HepG2 (cell line): ENCODE measurements at regions not wholly inside any gene's neighbourhood (a gene's known extent, or its start where the extent isn't known, plus 50 kb on each side); places are given as distances from the start of the nearest gene placed in this dataset.

ENCODE experiments used
- ATF1 ChIP-seq: IDR thresholded peaks from 2 replicates; pipeline ENCODE4 v1.6.1; 2016; ENCODE audit warnings: mild to moderate bottlenecking, control low read depth
- ATF5 ChIP-seq: sonication (generic); formaldehyde crosslinking; IDR thresholded peaks from 2 replicates; pipeline ENCODE4 v1.4.0; 2020; ENCODE audit warnings: mild to moderate bottlenecking, low read depth, missing genetic modification reagents
- FOXC1 ChIP-seq: sonication (generic); formaldehyde crosslinking; IDR thresholded peaks from 2 replicates; pipeline ENCODE4 v1.8.0; 2022; ENCODE audit warnings: mild to moderate bottlenecking, missing genetic modification reagents, borderline replicate concordance
- FOXP1 ChIP-seq, 2 experiments: fragments of 450-650 bp in 1 of 2; IDR thresholded peaks; 2 replicates each; pipeline ENCODE4 v1.6.1; 2017 to 2018; ENCODE audit warnings: antibody characterized with exemption in 1 of 2
- GLMP ChIP-seq: sonication (generic); formaldehyde crosslinking; IDR thresholded peaks from 2 replicates; pipeline ENCODE4 v1.9.0; 2021; ENCODE audit warnings: missing genetic modification reagents, mild to moderate bottlenecking, borderline replicate concordance
- HNF1B ChIP-seq: sonication (generic); formaldehyde crosslinking; IDR thresholded peaks from 2 replicates; pipeline ENCODE4 v1.5.1; 2020; ENCODE audit warnings: mild to moderate bottlenecking, moderate library complexity, missing genetic modification reagents
- HNF4A ChIP-seq: sonication (generic); formaldehyde crosslinking; IDR thresholded peaks from 2 replicates; pipeline ENCODE4 v1.4.0; 2020; ENCODE audit warnings: missing genetic modification reagents
- HNF4G ChIP-seq, 2 experiments: sonication (generic) in 1 of 2; formaldehyde crosslinking in 1 of 2; IDR thresholded peaks; 2 replicates each; pipeline versions ENCODE4 v1.4.0 to v1.6.1; 2011 to 2020; ENCODE audit warnings: borderline replicate concordance in 2 of 2, low read depth in 2 of 2, mild to moderate bottlenecking in 2 of 2, low read length in 1 of 2, missing genetic modification reagents in 1 of 2, moderate library complexity in 1 of 2
- SNAI1 ChIP-seq: sonication (generic); formaldehyde crosslinking; IDR thresholded peaks from 2 replicates; pipeline ENCODE4 v1.5.0; 2020; ENCODE audit warnings: mild to moderate bottlenecking, missing genetic modification reagents, borderline replicate concordance
- SOX5 ChIP-seq: IDR thresholded peaks from 2 replicates; pipeline ENCODE4 v1.6.1; 2016; ENCODE audit warnings: borderline replicate concordance
- SRF ChIP-seq: IDR thresholded peaks from 2 replicates; pipeline ENCODE4 v1.6.1; 2011; ENCODE audit warnings: mild to moderate bottlenecking, low read depth, low read length, moderate library complexity
- TRIM24 ChIP-seq: sonication (generic); formaldehyde crosslinking; IDR thresholded peaks from 2 replicates; pipeline ENCODE4 v1.8.0; 2022; ENCODE audit warnings: mild to moderate bottlenecking, missing genetic modification reagents
- ZC3H4 ChIP-seq: sonication (generic); formaldehyde crosslinking; IDR thresholded peaks from 2 replicates; pipeline ENCODE4 v1.4.0; 2020; ENCODE audit warnings: missing genetic modification reagents, borderline replicate concordance
- ZNF256 ChIP-seq: sonication (generic); formaldehyde crosslinking; conservative IDR thresholded peaks from 2 replicates; pipeline ENCODE4 v1.4.0; 2020; ENCODE audit warnings: missing genetic modification reagents
- TF ChIP-seq, protein P1 (sequence below): sonication (generic); formaldehyde crosslinking; IDR thresholded peaks from 2 replicates; pipeline ENCODE4 v1.4.0; 2020; ENCODE audit warnings: mild to moderate bottlenecking, missing genetic modification reagents, borderline replicate concordance
- TF ChIP-seq, protein P2 (sequence below): sonication (generic); formaldehyde crosslinking; IDR thresholded peaks from 2 replicates; pipeline ENCODE4 v1.8.0; 2022; ENCODE audit warnings: mild to moderate bottlenecking, missing genetic modification reagents; ENCODE audit not compliant: insufficient replicate concordance
- TF ChIP-seq, protein P3 (sequence below), 2 experiments: sonication (generic) in 1 of 2; formaldehyde crosslinking in 1 of 2; IDR thresholded peaks; 2 replicates each; pipeline versions ENCODE4 v1.5.1 to v1.6.1; 2011 to 2020; ENCODE audit warnings: borderline replicate concordance in 1 of 2, low read depth in 1 of 2, low read length in 1 of 2, mild to moderate bottlenecking in 1 of 2, missing genetic modification reagents in 1 of 2, moderate library complexity in 1 of 2

DNA sequence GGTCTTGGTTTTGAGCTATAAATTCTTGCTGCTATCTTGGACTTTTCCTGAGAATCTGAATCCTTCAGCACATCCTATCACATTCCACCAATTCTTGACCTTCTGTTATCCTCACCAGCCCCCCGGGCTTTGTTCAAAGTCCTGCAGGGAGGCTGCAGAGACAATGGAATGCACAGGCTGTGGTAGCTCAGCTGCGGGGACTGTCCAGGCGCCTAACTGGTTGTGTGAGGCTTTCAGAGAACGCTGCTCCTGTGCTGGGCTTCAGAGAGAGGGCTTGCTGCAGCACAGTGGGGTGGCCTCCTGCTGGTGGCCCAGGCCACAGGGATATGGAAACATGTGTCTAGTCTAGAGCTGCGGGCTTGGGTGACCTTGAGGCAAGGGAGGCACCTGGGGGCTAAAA, 196.3 kb upstream of the GATB start (continued):
- TF ChIP-seq TRIM24 (CRISPR knock-in tag) (no peak), ATF5 (no peak), GLMP (CRISPR knock-in tag) (no peak), FOXP1 (IDR thresholded peaks at IDR 0.05) (no peak), FOXP1 (CRISPR knock-in tag; IDR thresholded peaks at IDR 0.05) (no peak), FOXC1 (CRISPR knock-in tag) (no peak), SNAI1 (no peak), HNF4A (CRISPR knock-in tag) (peak; percentile 59), ATF1 (CRISPR knock-in tag) (no peak), ZC3H4 (CRISPR knock-in tag) (no peak), SOX5 (peak; percentile 36; the same call in 1 of the 2 replicates), SRF (no peak), ZNF256 (no peak), HNF1B (CRISPR knock-in tag) (no peak), HNF4G (IDR thresholded peaks at IDR 0.05; ENCODE audit: borderline replicate concordance, low read depth, low read length) (no peak), HNF4G (CRISPR knock-in tag; IDR thresholded peaks at IDR 0.05; ENCODE audit: borderline replicate concordance, low read depth) (no peak)
- TF ChIP-seq, protein P1, sequence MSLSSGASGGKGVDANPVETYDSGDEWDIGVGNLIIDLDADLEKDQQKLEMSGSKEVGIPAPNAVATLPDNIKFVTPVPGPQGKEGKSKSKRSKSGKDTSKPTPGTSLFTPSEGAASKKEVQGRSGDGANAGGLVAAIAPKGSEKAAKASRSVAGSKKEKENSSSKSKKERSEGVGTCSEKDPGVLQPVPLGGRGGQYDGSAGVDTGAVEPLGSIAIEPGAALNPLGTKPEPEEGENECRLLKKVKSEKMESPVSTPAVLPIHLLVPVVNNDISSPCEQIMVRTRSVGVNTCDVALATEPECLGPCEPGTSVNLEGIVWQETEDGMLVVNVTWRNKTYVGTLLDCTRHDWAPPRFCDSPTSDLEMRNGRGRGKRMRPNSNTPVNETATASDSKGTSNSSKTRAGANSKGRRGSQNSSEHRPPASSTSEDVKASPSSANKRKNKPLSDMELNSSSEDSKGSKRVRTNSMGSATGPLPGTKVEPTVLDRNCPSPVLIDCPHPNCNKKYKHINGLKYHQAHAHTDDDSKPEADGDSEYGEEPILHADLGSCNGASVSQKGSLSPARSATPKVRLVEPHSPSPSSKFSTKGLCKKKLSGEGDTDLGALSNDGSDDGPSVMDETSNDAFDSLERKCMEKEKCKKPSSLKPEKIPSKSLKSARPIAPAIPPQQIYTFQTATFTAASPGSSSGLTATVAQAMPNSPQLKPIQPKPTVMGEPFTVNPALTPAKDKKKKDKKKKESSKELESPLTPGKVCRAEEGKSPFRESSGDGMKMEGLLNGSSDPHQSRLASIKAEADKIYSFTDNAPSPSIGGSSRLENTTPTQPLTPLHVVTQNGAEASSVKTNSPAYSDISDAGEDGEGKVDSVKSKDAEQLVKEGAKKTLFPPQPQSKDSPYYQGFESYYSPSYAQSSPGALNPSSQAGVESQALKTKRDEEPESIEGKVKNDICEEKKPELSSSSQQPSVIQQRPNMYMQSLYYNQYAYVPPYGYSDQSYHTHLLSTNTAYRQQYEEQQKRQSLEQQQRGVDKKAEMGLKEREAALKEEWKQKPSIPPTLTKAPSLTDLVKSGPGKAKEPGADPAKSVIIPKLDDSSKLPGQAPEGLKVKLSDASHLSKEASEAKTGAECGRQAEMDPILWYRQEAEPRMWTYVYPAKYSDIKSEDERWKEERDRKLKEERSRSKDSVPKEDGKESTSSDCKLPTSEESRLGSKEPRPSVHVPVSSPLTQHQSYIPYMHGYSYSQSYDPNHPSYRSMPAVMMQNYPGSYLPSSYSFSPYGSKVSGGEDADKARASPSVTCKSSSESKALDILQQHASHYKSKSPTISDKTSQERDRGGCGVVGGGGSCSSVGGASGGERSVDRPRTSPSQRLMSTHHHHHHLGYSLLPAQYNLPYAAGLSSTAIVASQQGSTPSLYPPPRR (CRISPR knock-in tag): no peak
- TF ChIP-seq, protein P2, sequence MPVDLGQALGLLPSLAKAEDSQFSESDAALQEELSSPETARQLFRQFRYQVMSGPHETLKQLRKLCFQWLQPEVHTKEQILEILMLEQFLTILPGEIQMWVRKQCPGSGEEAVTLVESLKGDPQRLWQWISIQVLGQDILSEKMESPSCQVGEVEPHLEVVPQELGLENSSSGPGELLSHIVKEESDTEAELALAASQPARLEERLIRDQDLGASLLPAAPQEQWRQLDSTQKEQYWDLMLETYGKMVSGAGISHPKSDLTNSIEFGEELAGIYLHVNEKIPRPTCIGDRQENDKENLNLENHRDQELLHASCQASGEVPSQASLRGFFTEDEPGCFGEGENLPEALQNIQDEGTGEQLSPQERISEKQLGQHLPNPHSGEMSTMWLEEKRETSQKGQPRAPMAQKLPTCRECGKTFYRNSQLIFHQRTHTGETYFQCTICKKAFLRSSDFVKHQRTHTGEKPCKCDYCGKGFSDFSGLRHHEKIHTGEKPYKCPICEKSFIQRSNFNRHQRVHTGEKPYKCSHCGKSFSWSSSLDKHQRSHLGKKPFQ: no peak
- TF ChIP-seq, protein P3, sequence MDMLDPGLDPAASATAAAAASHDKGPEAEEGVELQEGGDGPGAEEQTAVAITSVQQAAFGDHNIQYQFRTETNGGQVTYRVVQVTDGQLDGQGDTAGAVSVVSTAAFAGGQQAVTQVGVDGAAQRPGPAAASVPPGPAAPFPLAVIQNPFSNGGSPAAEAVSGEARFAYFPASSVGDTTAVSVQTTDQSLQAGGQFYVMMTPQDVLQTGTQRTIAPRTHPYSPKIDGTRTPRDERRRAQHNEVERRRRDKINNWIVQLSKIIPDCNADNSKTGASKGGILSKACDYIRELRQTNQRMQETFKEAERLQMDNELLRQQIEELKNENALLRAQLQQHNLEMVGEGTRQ (IDR thresholded peaks at IDR 0.05; ENCODE audit: low read depth, low read length): no peak
- TF ChIP-seq, protein P3 (CRISPR knock-in tag; IDR thresholded peaks at IDR 0.05; ENCODE audit: borderline replicate concordance): no peak
